GM23248 (cell line): ENCODE measurements at regions not wholly inside any gene's neighbourhood (a gene's known extent, or its start where the extent isn't known, plus 50 kb on each side); places are given as distances from the start of the nearest gene placed in this dataset.
A peak's percentile ranks its signal among the peaks of the same experiment; 100 is the strongest.

Source experiments
- DNase-seq: peaks from one replicate; pipeline ENCODE4 v3.0.0-alpha.2; 2015
- H2AFZ ChIP-seq: fragments of 200-600 bp; sonication (generic); 2 replicates; pipeline ENCODE4 v1.6.1; 2016; ENCODE audit warnings: antibody characterized with exemption
- H3F3A ChIP-seq: fragments of 200-600 bp; sonication (generic); 2 replicates; pipeline ENCODE4 v1.6.1; 2016; ENCODE audit warnings: mild to moderate bottlenecking, antibody characterized with exemption, mixed run types; ENCODE audit not compliant: insufficient read depth
- H3K27ac ChIP-seq: fragments of 200-600 bp; sonication (generic); 2 replicates; pipeline ENCODE4 v1.5.1; 2016; ENCODE audit warnings: mild to moderate bottlenecking
- H3K27me3 ChIP-seq: fragments of 200-600 bp; sonication (generic); replicated peaks from 2 replicates; pipeline ENCODE4 v1.6.1; 2016; ENCODE audit warnings: mild to moderate bottlenecking; ENCODE audit not compliant: insufficient read depth
- H3K36me3 ChIP-seq: fragments of 200-600 bp; sonication (generic); 2 replicates; pipeline ENCODE4 v1.6.1; 2016; ENCODE audit warnings: low read depth, mild to moderate bottlenecking
- H3K4me1 ChIP-seq: fragments of 200-600 bp; sonication (generic); 2 replicates; pipeline ENCODE4 v1.6.1; 2016; ENCODE audit warnings: mild to moderate bottlenecking; ENCODE audit not compliant: insufficient read depth
- H3K4me2 ChIP-seq: fragments of 200-600 bp; sonication (generic); one replicate; pipeline ENCODE4 v1.6.1; 2016; ENCODE audit warnings: mild to moderate bottlenecking; ENCODE audit not compliant: unreplicated experiment
- H3K4me3 ChIP-seq: fragments of 200-600 bp; sonication (generic); 2 replicates; pipeline ENCODE4 v1.5.1; 2016; ENCODE audit warnings: mild to moderate bottlenecking
- H3K79me2 ChIP-seq: fragments of 200-600 bp; sonication (generic); 2 replicates; pipeline ENCODE4 v1.6.1; 2016; ENCODE audit warnings: mild to moderate bottlenecking; ENCODE audit not compliant: insufficient read depth
- H3K9ac ChIP-seq: fragments of 200-600 bp; sonication (generic); 2 replicates; pipeline ENCODE4 v1.6.1; 2016; ENCODE audit warnings: mild to moderate bottlenecking
- H3K9me2 ChIP-seq: fragments of 200-600 bp; sonication (generic); 2 replicates; pipeline ENCODE4 v1.6.1; 2016; ENCODE audit warnings: mixed run types, mild to moderate bottlenecking, moderate library complexity; ENCODE audit not compliant: insufficient read depth
- H3K9me3 ChIP-seq: fragments of 200-600 bp; sonication (generic); one replicate; pipeline ENCODE4 v1.6.1; 2017; ENCODE audit warnings: low read depth
- H4K20me1 ChIP-seq: fragments of 200-600 bp; sonication (generic); 2 replicates; pipeline ENCODE4 v1.6.0; 2016; ENCODE audit not compliant: insufficient read depth
- EZH2 ChIP-seq: fragments of 200-600 bp; sonication (generic); IDR thresholded peaks from 2 replicates; pipeline ENCODE4 v1.6.1; 2018; ENCODE audit warnings: antibody characterized with exemption, mild to moderate bottlenecking; ENCODE audit not compliant: insufficient read depth, poor library complexity, severe bottlenecking
- EZH2phosphoT487 ChIP-seq: fragments of 200-600 bp; sonication (generic); IDR thresholded peaks from 2 replicates; pipeline ENCODE4 v1.6.1; 2018; ENCODE audit warnings: antibody characterized with exemption, moderate library complexity, mild to moderate bottlenecking, low read depth; ENCODE audit not compliant: insufficient read depth
- WGBS, 2 experiments: methylation state at CpG; one replicate each; pipeline ENCODE4 v1.1.6; 2015 to 2017; ENCODE audit warnings: low lambda C conversion rate in 2 of 2, low coverage in 1 of 2; ENCODE audit errors: missing lambda C conversion rate in 2 of 2; 5-methylcytosine and 5-hydroxymethylcytosine counted together
- in situ Hi-C: fragments of 300-500 bp; cut with MboI; formaldehyde crosslinking; loops from 2 replicates; pipeline ENCODE4 v1.15.0; 2020

DNA sequence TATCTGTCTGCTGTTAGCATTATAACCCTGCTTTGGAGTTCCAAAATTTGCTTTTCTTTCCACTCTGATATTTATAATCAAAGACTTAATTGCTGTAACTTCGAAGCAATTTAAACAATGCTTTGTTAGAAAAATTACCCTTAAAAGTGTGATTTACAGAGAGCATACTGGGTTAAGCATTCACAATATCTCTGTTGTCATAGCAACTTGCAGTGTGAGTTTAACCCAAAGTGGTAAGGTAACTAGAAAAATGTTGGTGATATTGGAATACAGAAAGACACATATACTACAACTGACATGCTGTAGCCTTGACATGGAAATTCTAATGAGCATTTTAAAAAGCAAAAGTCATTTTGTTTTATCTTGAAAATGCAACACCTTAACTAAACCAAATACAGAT lies 70.4 kb upstream of the SMLR1 start:
- in situ Hi-C loops, result no loop called here

GRCh38 chr6:130758813-130759212 lies 68.4 kb upstream of the SMLR1 start:
- Histone ChIP-seq H3K27me3 (no peaks in the 10 kb centered on the region), H2AFZ (no peak overlapping the region), H3K27ac (no peak overlapping the region), H3K9ac (no peak overlapping the region), H3K36me3 (no peaks in the 10 kb centered on the region), H3K9me3 (no peaks in the 10 kb centered on the region), H3K4me1 (peaks cover 2% of the 10 kb centered on the region; the same call in 1 of the 2 replicates), H3F3A (no peaks in the 10 kb centered on the region), H3K9me2 (no peaks in the 10 kb centered on the region), H3K4me2 (no peak overlapping the region), H3K4me3 (no peak overlapping the region), H4K20me1 (no peaks in the 10 kb centered on the region), H3K79me2 (no peaks in the 10 kb centered on the region)
- WGBS, 2 experiments, result 100% methylated on average over 3 of the region's 3 CpGs
- TF ChIP-seq EZH2 (no peak), EZH2phosphoT487 (no peak)
- in situ Hi-C loops, result no loop called here
- no peak for DNase-seq

More for the DNA sequence above, 70.4 kb upstream of the SMLR1 start:
- Histone ChIP-seq H4K20me1 (no peaks in the 10 kb centered on the region), H3K4me3 (no peak overlapping the region), H3K36me3 (no peaks in the 10 kb centered on the region), H3K27ac (no peak overlapping the region), H3K9ac (no peak overlapping the region), H3K9me2 (no peaks in the 10 kb centered on the region), H2AFZ (no peak overlapping the region), H3K27me3 (no peaks in the 10 kb centered on the region), H3K4me1 (peaks cover 7% of the 10 kb centered on the region; the same call in 1 of the 2 replicates), H3K79me2 (no peaks in the 10 kb centered on the region), H3K4me2 (no peak overlapping the region), H3K9me3 (no peaks in the 10 kb centered on the region), H3F3A (no peaks in the 10 kb centered on the region)
- WGBS, 2 experiments, result 59 to 66% methylated on average over 1 of the region's 1 CpG
- DNase-seq, result no peak
- no peak for TF ChIP-seq EZH2
- no peak for TF ChIP-seq EZH2phosphoT487

DNA sequence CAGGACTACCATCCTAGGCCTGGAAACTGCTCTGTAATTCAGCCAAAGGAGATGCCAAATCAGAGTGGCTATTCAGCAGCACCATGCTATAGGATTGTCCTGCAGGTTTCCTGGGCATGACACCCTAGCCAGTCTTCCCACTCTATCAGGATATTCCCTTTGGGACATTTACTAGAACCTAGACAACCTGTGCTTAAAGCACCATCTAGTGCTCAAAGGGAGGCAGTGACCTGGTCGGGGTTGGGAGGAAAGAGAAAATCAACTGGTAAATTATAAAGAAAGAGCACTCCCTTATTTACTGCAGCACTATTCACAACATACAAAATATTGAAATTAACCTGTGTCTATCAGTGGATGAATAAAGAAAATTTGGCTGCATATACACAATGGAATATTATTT lies 67.2 kb upstream of the SMLR1 start:
- no peak for TF ChIP-seq EZH2phosphoT487
- TF ChIP-seq EZH2, result no peak
- Histone ChIP-seq H3K9ac (no peak overlapping the region), H3K4me3 (no peak overlapping the region), H3K9me2 (no peaks in the 10 kb centered on the region), H4K20me1 (no peaks in the 10 kb centered on the region), H3K27me3 (no peaks in the 10 kb centered on the region), H3K4me2 (no peak overlapping the region), H3K36me3 (no peaks in the 10 kb centered on the region), H3K79me2 (no peaks in the 10 kb centered on the region), H3K4me1 (no peaks in the 10 kb centered on the region), H3F3A (no peaks in the 10 kb centered on the region), H3K27ac (no peak overlapping the region), H2AFZ (no peak overlapping the region), H3K9me3 (no peaks in the 10 kb centered on the region)
- peak; percentile 76 for DNase-seq
- in situ Hi-C loops, result no loop called here
- WGBS, 2 experiments, result 68 to 72% methylated on average over 1 of the region's 1 CpG

- Histone ChIP-seq H3K9me3 (no peaks in the 10 kb centered on the region), H2AFZ (no peak overlapping the region), H3F3A (no peaks in the 10 kb centered on the region), H3K4me2 (no peak overlapping the region), H3K27ac (no peak overlapping the region), H3K79me2 (no peaks in the 10 kb centered on the region), H3K27me3 (no peaks in the 10 kb centered on the region), H3K9ac (no peak overlapping the region), H3K4me1 (no peaks in the 10 kb centered on the region), H3K4me3 (no peak overlapping the region), H3K9me2 (no peaks in the 10 kb centered on the region), H4K20me1 (no peaks in the 10 kb centered on the region), H3K36me3 (no peaks in the 10 kb centered on the region)
- no peak for DNase-seq
- in situ Hi-C loops, result no loop called here
- WGBS, 2 experiments, result 58 to 59% methylated on average over 1 of the region's 1 CpG
- no peak for TF ChIP-seq EZH2
- TF ChIP-seq EZH2phosphoT487, result no peak
These were observed 65.9 kb upstream of the SMLR1 start for GRCh38 chr6:130761286-130761685.

GRCh38 chr6:130765181-130765727 lies 62.0 kb upstream of the SMLR1 start:
- H3K4me3 ChIP-seq, result no peak overlapping the region
- no peaks in the 10 kb centered on the region for H3K79me2 ChIP-seq
- H3K36me3 ChIP-seq, result no peaks in the 10 kb centered on the region
- H3K27ac ChIP-seq, result no peak overlapping the region
- H3K27me3 ChIP-seq, result no peaks in the 10 kb centered on the region
- H3K9ac ChIP-seq, result no peak overlapping the region
- WGBS, 2 experiments, result 55 to 70% methylated on average over 3 of the region's 3 CpGs
- H3K9me3 ChIP-seq, result no peaks in the 10 kb centered on the region
- H3K4me2 ChIP-seq, result no peak overlapping the region
- no peaks in the 10 kb centered on the region for H4K20me1 ChIP-seq
- in situ Hi-C loops, result no loop called here
- H3K4me1 ChIP-seq, result no peaks in the 10 kb centered on the region
- H3K9me2 ChIP-seq, result no peaks in the 10 kb centered on the region
- TF ChIP-seq EZH2 (no peak), EZH2phosphoT487 (no peak)
- H3F3A ChIP-seq, result no peaks in the 10 kb centered on the region
- DNase-seq, result no peak
- H2AFZ ChIP-seq, result no peak overlapping the region
